ENCODE measurements at regions not wholly inside any gene's neighbourhood (a gene's known extent, or its start where the extent isn't known, plus 50 kb on each side); places are given as distances from the start of the nearest gene placed in this dataset.

GRCh38 chr13:74931698-74932433, 550.1 kb downstream of the TBC1D4 start:
- Histone ChIP-seq H4K91ac (replicated peaks; ENCODE audit: insufficient read length, low read length) (no peak overlapping the region), H2AFZ (ENCODE audit: low read length) (no peak overlapping the region), H2AK5ac (ENCODE audit: low read depth, low read length) (no peak overlapping the region), H3K4me3 (ENCODE audit: extremely low read depth in 1 of 4, insufficient read depth in 2 of 4, low read depth in 3 of 4, low read length in 4 of 4) (no peak overlapping the region), H3K9me3 (ENCODE audit: insufficient read depth in 2 of 2, low read depth in 1 of 2, low read length in 1 of 2) (peaks cover 0 to 3% of the 10 kb centered on the region in 2 experiments; a peak in 1 of 4 replicates), H4K8ac (ENCODE audit: extremely low read depth, insufficient read depth, low read length) (no peak overlapping the region), H3K36me3 (ENCODE audit: control insufficient read depth in 2 of 4, insufficient read depth in 4 of 4, low read length in 3 of 4) (no peaks in the 10 kb centered on the region), H3K79me2 (ENCODE audit: control insufficient read depth in 1 of 2, insufficient read depth in 2 of 2, low read length in 2 of 2) (no peaks in the 10 kb centered on the region), H3K56ac (replicated peaks; ENCODE audit: insufficient read length, low read depth, low read length) (no peak overlapping the region), H3K4me2 (ENCODE audit: insufficient read depth in 1 of 2, low read depth in 2 of 2, low read length in 2 of 2) (no peak overlapping the region), H3K23ac (ENCODE audit: insufficient read length) (no peak overlapping the region), H3K4ac (replicated peaks; ENCODE audit: insufficient read length, low read depth, low read length) (no peak overlapping the region), H3K18ac (ENCODE audit: extremely low read depth, low read length) (no peak overlapping the region), H2BK5ac (ENCODE audit: low read depth, low read length) (no peak overlapping the region), H2BK20ac (ENCODE audit: low read length) (no peak overlapping the region), H3K4me1 (replicated peaks in 1 of 4; ENCODE audit: control insufficient read depth in 3 of 4, insufficient read depth in 4 of 4, low read length in 3 of 4) (no peaks in the 10 kb centered on the region), H3K14ac (ENCODE audit: insufficient read length) (peak overlapping the region; percentile 80), H3K27ac (ENCODE audit: low read depth, low read length) (no peak overlapping the region), H4K5ac (ENCODE audit: insufficient read length, low read depth, low read length) (no peak overlapping the region), H3K79me1 (ENCODE audit: low read depth, low read length) (no peaks in the 10 kb centered on the region), H2BK120ac (replicated peaks; ENCODE audit: low read depth, low read length) (no peak overlapping the region), H3K23me2 (ENCODE audit: low read depth, low read length) (no peaks in the 10 kb centered on the region), H3K9ac (replicated peaks in 1 of 4; ENCODE audit: extremely low read depth in 1 of 4, low read depth in 3 of 4, low read length in 3 of 4) (no peak overlapping the region), H2BK15ac (ENCODE audit: low read length) (no peak overlapping the region), H3K27me3 (replicated peaks in 1 of 4; ENCODE audit: control insufficient read depth in 3 of 4, extremely low read depth in 1 of 4, insufficient read depth in 3 of 4, low read length in 3 of 4) (no peaks in the 10 kb centered on the region), H2BK12ac (ENCODE audit: low read depth, low read length) (no peak overlapping the region), H4K20me1 (replicated peaks in 1 of 2; ENCODE audit: control insufficient read depth in 1 of 2, insufficient read depth in 2 of 2, low read length in 2 of 2) (no peaks in the 10 kb centered on the region)
- TF ChIP-seq CHD2 (IDR thresholded peaks at IDR 0.05; ENCODE audit: low read length) = no peak
- TF ChIP-seq CBX8 (IDR thresholded peaks at IDR 0.05; ENCODE audit: borderline replicate concordance, low read depth, low read length) = no peak
- TF ChIP-seq CEBPB (IDR thresholded peaks at IDR 0.05; ENCODE audit: low read depth, low read length) = no peak
- no peak for TF ChIP-seq BRCA1 (IDR thresholded peaks at IDR 0.05; ENCODE audit: low read depth, low read length)
- no peak for TF ChIP-seq HDAC2 (IDR thresholded peaks at IDR 0.05; ENCODE audit: borderline replicate concordance in 1 of 2, low read depth in 2 of 2, low read length in 2 of 2)
- no peak for TF ChIP-seq NANOG (IDR thresholded peaks at IDR 0.05; ENCODE audit: insufficient read depth, low read depth, low read length, poor library complexity, severe bottlenecking)
- TF ChIP-seq POLR2A (IDR thresholded peaks at IDR 0.05; ENCODE audit: control extremely low read depth in 1 of 2, low read depth in 2 of 2, low read length in 2 of 2) = no peak
- no peak for TF ChIP-seq EGR1 (IDR thresholded peaks at IDR 0.05; ENCODE audit: borderline replicate concordance, low read depth, low read length)
- TF ChIP-seq TAF7 (optimal IDR thresholded peaks at IDR 0.05; ENCODE audit: borderline replicate concordance, low read depth, low read length) = no peak
- FAIRE-seq = no peak
- ChIA-PET POLR2A (ENCODE audit: partially characterized antibody) (no interaction called here), CTCF (ENCODE audit: partially characterized antibody) (interaction anchor here (0.6 to 1.0 kb wide), 2 partner anchors 111 to 208 kb away, joined by 3 read pairs; no protein-coding TSS in a partner anchor)
- no peak for DNase-seq (ENCODE audit: low read depth in 1 of 2, low spot score in 2 of 2)
